ENCODE measurements at regions not wholly inside any gene's neighbourhood (a gene's known extent, or its start where the extent isn't known, plus 50 kb on each side); places are given as distances from the start of the nearest gene placed in this dataset.
"Not testable (repeated sequence)": the region's sequence is repeated elsewhere in the genome, so short reads cannot be mapped to it uniquely, and the experiment has no call there.

DNA sequence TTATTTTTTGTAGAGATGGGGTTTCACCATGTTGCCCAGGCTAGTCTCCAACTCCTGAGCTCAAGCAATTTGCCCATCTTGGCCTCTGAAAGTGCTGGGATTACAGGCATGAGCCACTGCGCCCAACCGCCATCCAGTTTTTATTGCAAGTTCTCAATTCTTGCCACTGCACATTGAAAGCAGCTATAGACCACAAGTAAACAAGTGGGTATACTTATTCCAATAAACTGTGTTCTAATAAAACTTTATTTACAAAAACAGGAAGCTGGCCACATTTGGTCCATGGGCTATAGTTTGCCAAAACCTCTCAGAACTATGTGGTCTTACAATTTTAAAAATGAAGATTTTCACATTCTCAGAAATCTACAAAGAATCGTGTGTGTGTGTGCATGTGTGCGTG, 313.6 kb upstream of the RASGEF1B start:
- peaks cover 9% of the 10 kb centered on the region for H3K4me1 ChIP-seq (ENCODE audit: control insufficient read depth, insufficient read depth, low read length)
- H3K4me3 ChIP-seq (ENCODE audit: low read length), result no peak overlapping the region
- no peak overlapping the region for H3K9ac ChIP-seq (ENCODE audit: low read length)
- H3K9me3 ChIP-seq (ENCODE audit: control insufficient read depth, low read length), result no peaks in the 10 kb centered on the region
- no peaks in the 10 kb centered on the region for H3K27me3 ChIP-seq (ENCODE audit: control insufficient read depth, insufficient read depth, low read length)
- no peaks in the 10 kb centered on the region for H3K36me3 ChIP-seq (ENCODE audit: control insufficient read depth, insufficient read depth, low read length)

DNA sequence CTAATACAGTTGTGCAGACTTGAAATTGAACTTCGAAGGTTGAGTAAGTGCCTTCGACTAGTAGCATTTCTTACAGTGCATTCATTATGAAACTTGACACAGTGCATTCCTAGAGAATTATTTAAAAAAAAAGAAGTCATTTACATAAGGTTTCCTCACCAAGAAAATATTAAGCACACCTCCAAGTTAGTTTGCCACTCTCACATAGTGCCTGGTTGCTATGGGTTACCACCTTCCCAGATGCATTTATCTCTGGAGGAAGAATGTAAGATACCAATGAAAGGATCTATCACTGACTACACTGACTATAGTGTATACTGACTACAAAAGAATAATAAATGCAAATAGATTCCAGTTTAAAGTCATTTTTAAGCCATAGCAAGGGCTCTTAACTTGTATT, 311.9 kb upstream of the RASGEF1B start:
- Histone ChIP-seq H3K9ac (ENCODE audit: low read length) (no peak overlapping the region), H3K27me3 (ENCODE audit: control insufficient read depth, insufficient read depth, low read length) (no peaks in the 10 kb centered on the region), H3K4me3 (ENCODE audit: low read length) (no peak overlapping the region), H3K4me1 (ENCODE audit: control insufficient read depth, insufficient read depth, low read length) (peaks cover 9% of the 10 kb centered on the region), H3K36me3 (ENCODE audit: control insufficient read depth, insufficient read depth, low read length) (no peaks in the 10 kb centered on the region), H3K9me3 (ENCODE audit: control insufficient read depth, low read length) (no peaks in the 10 kb centered on the region)

DNA sequence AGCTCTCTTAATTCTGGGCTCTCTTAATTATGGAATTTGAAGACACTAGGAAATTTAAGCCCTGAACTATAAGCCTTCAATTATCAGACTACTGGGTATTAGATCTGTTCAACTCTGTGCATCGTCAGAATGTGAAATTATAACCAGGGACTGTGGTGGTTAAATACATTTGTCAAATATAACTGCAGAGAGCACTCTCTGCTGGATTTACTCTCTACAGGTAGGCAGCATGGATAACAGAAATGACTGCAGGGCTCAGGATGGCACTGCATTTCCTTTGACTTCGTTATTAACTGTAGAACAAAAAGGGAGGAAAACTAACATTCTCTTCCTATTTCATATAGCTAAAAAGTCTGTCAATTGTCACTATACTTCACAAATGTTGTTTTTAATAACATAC, 310.1 kb upstream of the RASGEF1B start:
- H3K4me3 ChIP-seq (ENCODE audit: low read length), result no peak overlapping the region
- no peaks in the 10 kb centered on the region for H3K36me3 ChIP-seq (ENCODE audit: control insufficient read depth, insufficient read depth, low read length)
- H3K4me1 ChIP-seq (ENCODE audit: control insufficient read depth, insufficient read depth, low read length), result peaks cover 12% of the 10 kb centered on the region
- no peaks in the 10 kb centered on the region for H3K27me3 ChIP-seq (ENCODE audit: control insufficient read depth, insufficient read depth, low read length)
- H3K9ac ChIP-seq (ENCODE audit: low read length), result no peak overlapping the region
- no peaks in the 10 kb centered on the region for H3K9me3 ChIP-seq (ENCODE audit: control insufficient read depth, low read length)

DNA sequence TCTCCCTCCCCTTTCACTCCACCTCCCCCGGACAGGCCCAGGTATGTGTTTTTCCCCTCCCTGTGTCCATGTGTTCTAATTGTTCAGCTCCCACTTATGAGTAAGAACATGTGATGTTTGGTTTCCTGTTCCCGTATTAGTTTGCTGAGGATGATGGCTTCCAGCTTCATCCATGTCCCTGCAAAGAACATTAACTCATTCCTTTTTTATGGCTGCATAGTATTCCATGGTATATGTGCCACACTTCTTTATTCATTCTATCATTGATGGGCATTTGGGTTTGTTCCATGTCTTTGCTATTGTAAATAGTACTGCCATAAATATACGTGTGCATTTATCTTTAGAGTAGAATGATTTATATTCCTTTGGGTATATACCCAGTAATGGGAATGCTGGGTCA, 306.0 kb upstream of the RASGEF1B start:
- not testable (repeated sequence) for H3K9me3 ChIP-seq (ENCODE audit: control insufficient read depth, low read length); H3K9ac ChIP-seq (ENCODE audit: low read length); H3K27me3 ChIP-seq (ENCODE audit: control insufficient read depth, insufficient read depth, low read length); H3K4me3 ChIP-seq (ENCODE audit: low read length); H3K4me1 ChIP-seq (ENCODE audit: control insufficient read depth, insufficient read depth, low read length); H3K36me3 ChIP-seq (ENCODE audit: control insufficient read depth, insufficient read depth, low read length)

DNA sequence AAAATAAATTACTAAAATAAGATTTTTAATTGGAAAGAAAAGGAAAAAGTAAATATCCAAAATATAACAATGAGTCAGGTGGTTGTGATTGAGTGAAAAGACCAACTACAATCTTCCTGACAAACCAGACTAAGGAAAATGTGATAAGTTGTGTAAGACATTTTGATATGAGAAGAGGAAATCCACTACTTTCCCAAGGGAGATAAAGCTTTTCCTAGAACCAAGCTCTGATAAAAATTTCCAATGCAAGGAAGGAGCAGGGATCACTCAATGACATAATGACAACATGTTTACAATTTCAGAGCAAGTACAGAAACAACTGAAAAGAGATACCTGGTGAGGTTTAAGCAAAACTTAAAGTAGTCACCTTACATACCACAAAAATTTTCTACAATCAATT, 305.1 kb upstream of the RASGEF1B start:
- Histone ChIP-seq H3K9me3 (ENCODE audit: control insufficient read depth, low read length) (no peaks in the 10 kb centered on the region), H3K4me3 (ENCODE audit: low read length) (no peak overlapping the region), H3K27me3 (ENCODE audit: control insufficient read depth, insufficient read depth, low read length) (no peaks in the 10 kb centered on the region), H3K9ac (ENCODE audit: low read length) (no peak overlapping the region), H3K36me3 (ENCODE audit: control insufficient read depth, insufficient read depth, low read length) (no peaks in the 10 kb centered on the region), H3K4me1 (ENCODE audit: control insufficient read depth, insufficient read depth, low read length) (peaks cover 5% of the 10 kb centered on the region)

DNA sequence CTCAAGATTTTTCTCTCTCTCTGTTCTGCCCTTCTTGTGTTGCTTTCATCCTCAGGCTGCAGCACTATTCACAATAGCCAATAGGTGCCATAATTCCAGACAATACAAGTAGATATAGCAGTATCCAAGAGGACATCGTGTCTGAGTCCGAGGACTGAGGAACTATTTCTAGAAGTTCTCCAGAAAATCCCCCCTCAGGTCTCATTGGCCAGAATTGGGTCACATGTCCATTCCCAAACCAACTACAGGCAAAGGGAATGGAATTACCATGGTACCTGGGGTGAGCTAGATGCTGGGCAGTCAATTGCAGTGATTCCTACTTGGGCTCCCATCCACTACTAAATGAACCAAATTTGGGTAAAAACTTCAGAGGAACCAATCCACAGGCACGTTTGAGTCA, 301.9 kb upstream of the RASGEF1B start:
- Histone ChIP-seq H3K9ac (ENCODE audit: low read length) (no peak overlapping the region), H3K27me3 (ENCODE audit: control insufficient read depth, insufficient read depth, low read length) (no peaks in the 10 kb centered on the region)

DNA sequence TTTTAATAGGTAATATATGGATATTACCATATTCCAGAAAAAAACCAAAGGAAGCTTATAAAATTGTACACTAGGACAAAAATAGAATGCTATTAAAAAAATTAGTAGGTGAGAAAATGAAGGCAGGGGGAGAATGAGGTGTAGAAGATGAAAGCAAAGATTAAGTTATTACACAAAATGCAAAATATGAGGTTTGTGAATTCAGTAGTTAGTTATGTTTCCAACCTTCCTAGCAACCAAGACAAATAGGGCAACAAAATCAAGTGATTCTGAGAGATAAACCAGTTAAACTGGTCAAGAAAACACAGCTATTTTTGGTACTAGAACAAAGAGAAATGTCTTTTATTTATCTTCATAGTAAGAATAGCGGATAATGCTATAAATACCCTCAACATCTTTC, 300.0 kb upstream of the RASGEF1B start:
- no peak overlapping the region for H3K4me3 ChIP-seq (ENCODE audit: low read length)
- H3K9me3 ChIP-seq (ENCODE audit: control insufficient read depth, low read length), result no peaks in the 10 kb centered on the region
- H3K27me3 ChIP-seq (ENCODE audit: control insufficient read depth, insufficient read depth, low read length), result no peaks in the 10 kb centered on the region
- no peak overlapping the region for H3K9ac ChIP-seq (ENCODE audit: low read length)
- peaks cover 1% of the 10 kb centered on the region for H3K4me1 ChIP-seq (ENCODE audit: control insufficient read depth, insufficient read depth, low read length)
- H3K36me3 ChIP-seq (ENCODE audit: control insufficient read depth, insufficient read depth, low read length), result no peaks in the 10 kb centered on the region

More for the DNA sequence above, 301.9 kb upstream of the RASGEF1B start:
- Histone ChIP-seq H3K4me1 (ENCODE audit: control insufficient read depth, insufficient read depth, low read length) (peaks cover 5% of the 10 kb centered on the region), H3K36me3 (ENCODE audit: control insufficient read depth, insufficient read depth, low read length) (no peaks in the 10 kb centered on the region), H3K4me3 (ENCODE audit: low read length) (no peak overlapping the region), H3K9me3 (ENCODE audit: control insufficient read depth, low read length) (no peaks in the 10 kb centered on the region)

DNA sequence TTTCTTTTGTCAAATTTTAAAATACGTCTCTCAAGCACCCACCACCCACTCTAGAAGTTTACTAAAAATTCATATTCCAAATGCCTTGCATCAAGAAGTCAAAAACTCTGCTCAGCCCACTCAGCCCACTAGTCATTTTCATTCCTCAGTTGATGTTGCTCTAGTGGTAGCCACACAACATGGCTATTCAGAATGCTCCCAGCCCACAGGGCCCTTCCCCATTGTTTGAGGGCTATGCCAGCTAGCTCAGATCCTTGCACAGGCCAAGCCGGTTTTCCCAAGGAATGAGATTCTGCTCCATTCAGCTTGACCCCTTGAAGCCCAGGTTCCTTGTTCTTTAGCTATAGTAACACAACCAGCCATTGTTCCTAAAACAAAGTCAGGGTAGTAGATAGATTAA, 297.5 kb upstream of the RASGEF1B start:
- H3K36me3 ChIP-seq (ENCODE audit: control insufficient read depth, insufficient read depth, low read length), result no peaks in the 10 kb centered on the region
- H3K4me1 ChIP-seq (ENCODE audit: control insufficient read depth, insufficient read depth, low read length), result no peaks in the 10 kb centered on the region
- H3K4me3 ChIP-seq (ENCODE audit: low read length), result no peak overlapping the region
- H3K27me3 ChIP-seq (ENCODE audit: control insufficient read depth, insufficient read depth, low read length), result no peaks in the 10 kb centered on the region
- H3K9me3 ChIP-seq (ENCODE audit: control insufficient read depth, low read length), result no peaks in the 10 kb centered on the region
- no peak overlapping the region for H3K9ac ChIP-seq (ENCODE audit: low read length)

DNA sequence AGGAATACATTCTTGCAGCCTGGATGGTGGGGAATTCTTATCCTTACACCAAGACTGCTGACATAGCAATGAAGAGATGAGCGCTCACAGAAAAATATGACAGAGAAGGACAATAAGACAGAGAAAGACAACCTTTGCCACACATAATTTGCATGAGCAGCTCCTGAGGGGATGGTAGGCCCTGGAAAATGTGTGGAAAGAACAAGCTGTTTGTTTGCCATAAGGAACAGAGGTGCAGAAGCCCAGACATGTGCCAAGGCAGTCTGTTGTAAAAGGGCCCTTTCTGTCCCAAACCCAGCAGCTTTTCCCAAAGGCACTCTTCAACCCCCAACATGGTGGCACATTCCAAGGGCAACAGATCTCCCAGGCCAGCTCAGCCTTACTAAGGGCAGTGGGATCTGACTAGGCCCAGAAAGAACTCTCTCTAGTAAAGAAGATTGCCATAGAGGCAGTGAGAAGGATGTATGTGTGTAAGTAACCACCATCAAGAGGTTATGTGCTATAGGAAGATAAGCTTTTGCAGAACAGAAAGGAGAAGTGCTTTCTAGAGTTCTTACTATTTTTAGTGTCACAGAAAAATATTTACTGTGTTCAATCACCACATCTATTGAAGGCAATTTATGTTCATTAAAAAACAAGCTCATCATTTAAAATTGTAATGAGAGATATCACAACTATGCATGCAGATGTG, 287.0 kb upstream of the RASGEF1B start:
- no peak overlapping the region for H3K9ac ChIP-seq (ENCODE audit: low read length)
- no peaks in the 10 kb centered on the region for H3K27me3 ChIP-seq (ENCODE audit: control insufficient read depth, insufficient read depth, low read length)
- no peak overlapping the region for H3K4me3 ChIP-seq (ENCODE audit: low read length)
- no peaks in the 10 kb centered on the region for H3K36me3 ChIP-seq (ENCODE audit: control insufficient read depth, insufficient read depth, low read length)
- no peaks in the 10 kb centered on the region for H3K9me3 ChIP-seq (ENCODE audit: control insufficient read depth, low read length)
- H3K4me1 ChIP-seq (ENCODE audit: control insufficient read depth, insufficient read depth, low read length), result no peaks in the 10 kb centered on the region

DNA sequence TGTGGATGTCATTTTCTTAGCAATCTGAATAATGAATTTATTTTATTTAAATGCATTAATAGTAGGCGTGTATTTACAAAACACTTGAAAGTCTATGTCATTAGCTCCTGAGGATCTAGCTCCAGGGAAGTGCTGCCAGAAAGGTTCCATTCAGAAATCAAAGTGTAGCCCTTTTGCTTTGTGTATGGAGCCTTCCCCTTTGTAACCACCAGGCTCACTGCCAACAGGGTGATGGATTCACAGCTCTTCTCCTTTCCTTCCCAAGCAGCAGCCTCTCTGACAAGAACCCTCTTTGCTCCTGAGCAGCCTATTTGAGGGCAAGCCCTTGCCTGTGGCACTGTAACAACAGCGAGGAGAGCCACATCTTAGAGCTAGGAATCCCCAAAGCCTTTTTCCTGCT, 286.0 kb upstream of the RASGEF1B start:
- H3K27me3 ChIP-seq (ENCODE audit: control insufficient read depth, insufficient read depth, low read length), result no peaks in the 10 kb centered on the region
- H3K36me3 ChIP-seq (ENCODE audit: control insufficient read depth, insufficient read depth, low read length), result no peaks in the 10 kb centered on the region
- no peaks in the 10 kb centered on the region for H3K4me1 ChIP-seq (ENCODE audit: control insufficient read depth, insufficient read depth, low read length)
- H3K4me3 ChIP-seq (ENCODE audit: low read length), result no peak overlapping the region
- H3K9me3 ChIP-seq (ENCODE audit: control insufficient read depth, low read length), result no peaks in the 10 kb centered on the region
- H3K9ac ChIP-seq (ENCODE audit: low read length), result no peak overlapping the region

DNA sequence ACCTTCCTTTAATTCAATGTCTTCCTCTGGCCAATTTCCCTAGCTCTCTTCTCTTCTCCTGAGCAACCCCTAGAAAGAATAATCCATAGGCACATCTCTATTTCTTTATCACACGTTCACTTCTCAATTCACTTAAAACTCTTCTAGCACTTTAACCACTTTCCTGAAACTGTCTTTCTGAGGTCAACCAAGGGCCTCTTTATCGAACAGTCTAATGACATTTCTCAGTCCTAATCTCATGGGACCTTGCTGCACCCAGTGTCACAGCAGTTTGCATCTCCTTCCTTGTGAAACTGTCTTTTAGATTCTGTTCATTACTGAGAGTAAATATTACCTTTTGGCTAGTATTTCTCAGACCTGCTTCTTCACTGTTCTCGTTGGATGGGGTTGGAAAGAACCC, 285.3 kb upstream of the RASGEF1B start:
- Histone ChIP-seq H3K36me3 (ENCODE audit: control insufficient read depth, insufficient read depth, low read length) (no peaks in the 10 kb centered on the region), H3K9ac (ENCODE audit: low read length) (no peak overlapping the region), H3K27me3 (ENCODE audit: control insufficient read depth, insufficient read depth, low read length) (no peaks in the 10 kb centered on the region), H3K4me3 (ENCODE audit: low read length) (no peak overlapping the region), H3K4me1 (ENCODE audit: control insufficient read depth, insufficient read depth, low read length) (no peaks in the 10 kb centered on the region), H3K9me3 (ENCODE audit: control insufficient read depth, low read length) (no peaks in the 10 kb centered on the region)

DNA sequence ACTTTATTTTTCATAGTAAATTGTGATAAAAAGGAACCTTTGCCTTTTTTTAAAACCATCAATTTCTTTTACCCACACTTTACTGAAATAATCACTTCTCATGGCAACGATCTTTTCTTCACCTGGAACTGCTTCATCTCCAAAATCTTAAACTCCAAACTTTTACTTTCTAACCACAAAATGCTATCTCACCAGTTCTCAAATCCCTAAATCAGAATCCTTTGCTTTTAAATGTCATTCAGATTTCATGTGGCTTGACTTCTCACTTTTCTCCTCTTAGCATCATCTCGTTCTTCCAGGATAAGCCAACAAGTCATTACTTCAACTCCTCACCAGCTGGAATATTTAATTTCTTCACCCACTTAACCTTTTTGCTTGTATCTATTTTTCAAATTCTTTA, 284.3 kb upstream of the RASGEF1B start:
- no peaks in the 10 kb centered on the region for H3K27me3 ChIP-seq (ENCODE audit: control insufficient read depth, insufficient read depth, low read length)
- H3K9ac ChIP-seq (ENCODE audit: low read length), result no peak overlapping the region
- H3K9me3 ChIP-seq (ENCODE audit: control insufficient read depth, low read length), result no peaks in the 10 kb centered on the region
- no peaks in the 10 kb centered on the region for H3K4me1 ChIP-seq (ENCODE audit: control insufficient read depth, insufficient read depth, low read length)
- no peaks in the 10 kb centered on the region for H3K36me3 ChIP-seq (ENCODE audit: control insufficient read depth, insufficient read depth, low read length)
- H3K4me3 ChIP-seq (ENCODE audit: low read length), result no peak overlapping the region

DNA sequence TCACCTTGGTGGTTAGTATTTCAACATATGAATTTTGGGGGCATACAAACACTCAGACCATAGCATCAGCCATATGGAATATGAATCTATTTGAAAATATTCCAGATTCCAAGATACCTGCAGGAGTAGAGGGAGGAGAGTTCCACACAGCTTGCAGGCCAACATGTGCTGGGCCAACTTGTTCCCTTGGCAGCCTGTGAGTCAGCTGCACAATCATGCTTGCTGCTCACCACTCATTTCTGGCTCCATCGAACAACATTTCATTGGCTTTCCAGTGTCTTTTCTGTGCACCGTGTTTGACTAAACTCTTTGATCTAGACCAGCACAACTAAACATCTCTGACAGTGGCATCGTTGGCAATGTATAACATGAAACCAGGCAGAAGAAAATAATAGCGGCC, 282.5 kb upstream of the RASGEF1B start:
- H3K4me3 ChIP-seq (ENCODE audit: low read length), result no peak overlapping the region

More for the DNA sequence above, 282.5 kb upstream of the RASGEF1B start:
- Histone ChIP-seq H3K4me1 (ENCODE audit: control insufficient read depth, insufficient read depth, low read length) (no peaks in the 10 kb centered on the region), H3K9me3 (ENCODE audit: control insufficient read depth, low read length) (no peaks in the 10 kb centered on the region), H3K27me3 (ENCODE audit: control insufficient read depth, insufficient read depth, low read length) (no peaks in the 10 kb centered on the region), H3K9ac (ENCODE audit: low read length) (no peak overlapping the region), H3K36me3 (ENCODE audit: control insufficient read depth, insufficient read depth, low read length) (no peaks in the 10 kb centered on the region)

All from mucosa of stomach (tissue), 1 donor.